ENCODE measurements at regions not wholly inside any gene's neighbourhood (a gene's known extent, or its start where the extent isn't known, plus 50 kb on each side); places are given as distances from the start of the nearest gene placed in this dataset.

- DNase-seq (ENCODE audit: low read depth) = no peak
- no peak overlapping the region for H3K4me3 ChIP-seq (ENCODE audit: low read depth, low read length)
- no peak for TF ChIP-seq CTCF (IDR thresholded peaks at IDR 0.05; ENCODE audit: low read depth, low read length)
- TF ChIP-seq MYC (IDR thresholded peaks at IDR 0.05; ENCODE audit: low read depth, low read length) = no peak
- TF ChIP-seq MAX (IDR thresholded peaks at IDR 0.05; ENCODE audit: low read depth, low read length) = no peak
- TF ChIP-seq POLR2A (IDR thresholded peaks at IDR 0.05; ENCODE audit: extremely low read depth, insufficient read length) = no peak
These were observed 396.8 kb downstream of the EFNB2 start for GRCh38 chr13:106138620-106139019.

DNA sequence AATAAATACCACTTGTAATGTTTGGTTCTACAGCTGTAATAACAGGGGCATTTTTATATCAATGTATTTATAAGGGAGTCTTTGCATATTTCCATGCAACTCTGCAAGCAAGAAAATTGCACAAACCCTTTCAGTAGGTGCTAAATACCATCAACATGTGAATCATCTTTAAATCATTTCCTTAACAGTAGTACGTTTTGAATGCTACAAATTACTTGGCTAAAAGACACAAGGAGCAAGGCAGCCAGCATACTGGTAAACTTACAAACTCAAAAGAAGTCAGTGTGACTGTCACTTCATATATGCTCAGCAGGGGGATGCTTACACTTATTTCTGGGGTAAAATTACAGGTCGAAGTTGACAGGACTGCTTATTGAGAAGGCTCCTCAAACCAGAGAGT, 402.4 kb downstream of the EFNB2 start:
- TF ChIP-seq MAX (IDR thresholded peaks at IDR 0.05; ENCODE audit: low read depth, low read length) (no peak), MYC (IDR thresholded peaks at IDR 0.05; ENCODE audit: low read depth, low read length) (no peak), CTCF (IDR thresholded peaks at IDR 0.05; ENCODE audit: low read depth, low read length) (no peak), POLR2A (IDR thresholded peaks at IDR 0.05; ENCODE audit: extremely low read depth, insufficient read length) (no peak)
- no peak for DNase-seq (ENCODE audit: low read depth)

GRCh38 chr13:106132216-106132615, 403.2 kb downstream of the EFNB2 start:
- H3K4me3 ChIP-seq (ENCODE audit: low read depth, low read length) = no peak overlapping the region
- DNase-seq (ENCODE audit: low read depth) = no peak
- TF ChIP-seq CTCF (IDR thresholded peaks at IDR 0.05; ENCODE audit: low read depth, low read length) = no peak
- TF ChIP-seq POLR2A (IDR thresholded peaks at IDR 0.05; ENCODE audit: extremely low read depth, insufficient read length) = no peak
- no peak for TF ChIP-seq MYC (IDR thresholded peaks at IDR 0.05; ENCODE audit: low read depth, low read length)
- no peak for TF ChIP-seq MAX (IDR thresholded peaks at IDR 0.05; ENCODE audit: low read depth, low read length)

More for the DNA sequence above, 402.4 kb downstream of the EFNB2 start:
- no peak overlapping the region for H3K4me3 ChIP-seq (ENCODE audit: low read depth, low read length)

DNA sequence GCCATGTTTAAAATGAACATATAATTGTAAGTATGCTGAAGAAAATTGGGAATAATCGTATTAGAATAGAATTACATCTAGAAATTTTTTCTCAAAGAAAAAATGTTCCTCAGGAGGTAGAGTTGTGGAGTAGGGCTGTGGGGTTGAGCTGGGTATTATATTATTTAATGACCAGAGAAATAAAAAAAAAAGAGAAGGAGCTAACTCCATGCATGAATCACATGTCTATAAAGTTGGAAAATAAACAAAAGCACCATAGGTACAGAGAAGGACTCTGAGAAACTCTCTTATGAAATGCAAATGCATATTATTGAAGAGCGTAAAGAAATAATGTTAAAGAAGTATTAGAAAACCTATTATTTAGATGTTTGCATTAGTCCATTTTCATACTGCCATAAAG, 405.5 kb downstream of the EFNB2 start:
- H3K4me3 ChIP-seq (ENCODE audit: low read depth, low read length) = no peak overlapping the region
- no peak for DNase-seq (ENCODE audit: low read depth)
- TF ChIP-seq MAX (IDR thresholded peaks at IDR 0.05; ENCODE audit: low read depth, low read length) (no peak), CTCF (IDR thresholded peaks at IDR 0.05; ENCODE audit: low read depth, low read length) (no peak)

DNA sequence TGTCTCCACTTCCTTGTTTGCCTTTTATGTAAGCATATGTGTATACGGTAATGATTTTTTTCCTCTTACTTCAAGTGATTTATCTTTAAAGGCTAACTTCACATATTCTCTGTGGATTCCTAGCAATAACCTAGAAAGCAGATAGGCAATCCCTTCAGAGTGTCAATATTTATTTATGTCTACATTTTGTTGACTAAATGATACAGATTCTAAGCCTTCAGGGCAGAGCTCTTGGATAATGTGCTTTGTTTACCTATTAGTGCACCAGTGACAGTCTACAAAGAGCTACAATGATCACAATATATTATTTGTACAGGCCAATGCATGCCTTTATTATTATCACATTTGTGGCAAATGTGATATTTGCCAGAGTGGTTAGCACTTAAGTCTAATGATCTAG, 406.2 kb downstream of the EFNB2 start:
- no peak for TF ChIP-seq POLR2A (IDR thresholded peaks at IDR 0.05; ENCODE audit: extremely low read depth, insufficient read length)
- no peak for TF ChIP-seq MYC (IDR thresholded peaks at IDR 0.05; ENCODE audit: low read depth, low read length)
- TF ChIP-seq MAX (IDR thresholded peaks at IDR 0.05; ENCODE audit: low read depth, low read length) = no peak
- no peak for TF ChIP-seq CTCF (IDR thresholded peaks at IDR 0.05; ENCODE audit: low read depth, low read length)
- H3K4me3 ChIP-seq (ENCODE audit: low read depth, low read length) = no peak overlapping the region
- DNase-seq (ENCODE audit: low read depth) = no peak

GRCh38 chr13:106122234-106122633, 413.2 kb downstream of the EFNB2 start:
- DNase-seq (ENCODE audit: low read depth) = no peak
- H3K4me3 ChIP-seq (ENCODE audit: low read depth, low read length) = no peak overlapping the region
- TF ChIP-seq MAX (IDR thresholded peaks at IDR 0.05; ENCODE audit: low read depth, low read length) (no peak), POLR2A (IDR thresholded peaks at IDR 0.05; ENCODE audit: extremely low read depth, insufficient read length) (no peak), CTCF (IDR thresholded peaks at IDR 0.05; ENCODE audit: low read depth, low read length) (no peak), MYC (IDR thresholded peaks at IDR 0.05; ENCODE audit: low read depth, low read length) (no peak)

Measured in NB4 (cell line).